C4-2B (cell line): ENCODE measurements at regions not wholly inside any gene's neighbourhood (a gene's known extent, or its start where the extent isn't known, plus 50 kb on each side); places are given as distances from the start of the nearest gene placed in this dataset.

Experiments
- H3K27ac ChIP-seq: fragments of 450-650 bp; 2 replicates; pipeline ENCODE4 v1.5.1; 2017
- ZFX ChIP-seq: fragments of 450-650 bp; IDR thresholded peaks from 2 replicates; pipeline ENCODE4 v1.6.1; 2017
- TF ChIP-seq, protein P1 (sequence below): fragments of 450-650 bp; conservative IDR thresholded peaks from 2 replicates; pipeline ENCODE4 v1.5.1; 2017; ENCODE audit warnings: mild to moderate bottlenecking

DNA sequence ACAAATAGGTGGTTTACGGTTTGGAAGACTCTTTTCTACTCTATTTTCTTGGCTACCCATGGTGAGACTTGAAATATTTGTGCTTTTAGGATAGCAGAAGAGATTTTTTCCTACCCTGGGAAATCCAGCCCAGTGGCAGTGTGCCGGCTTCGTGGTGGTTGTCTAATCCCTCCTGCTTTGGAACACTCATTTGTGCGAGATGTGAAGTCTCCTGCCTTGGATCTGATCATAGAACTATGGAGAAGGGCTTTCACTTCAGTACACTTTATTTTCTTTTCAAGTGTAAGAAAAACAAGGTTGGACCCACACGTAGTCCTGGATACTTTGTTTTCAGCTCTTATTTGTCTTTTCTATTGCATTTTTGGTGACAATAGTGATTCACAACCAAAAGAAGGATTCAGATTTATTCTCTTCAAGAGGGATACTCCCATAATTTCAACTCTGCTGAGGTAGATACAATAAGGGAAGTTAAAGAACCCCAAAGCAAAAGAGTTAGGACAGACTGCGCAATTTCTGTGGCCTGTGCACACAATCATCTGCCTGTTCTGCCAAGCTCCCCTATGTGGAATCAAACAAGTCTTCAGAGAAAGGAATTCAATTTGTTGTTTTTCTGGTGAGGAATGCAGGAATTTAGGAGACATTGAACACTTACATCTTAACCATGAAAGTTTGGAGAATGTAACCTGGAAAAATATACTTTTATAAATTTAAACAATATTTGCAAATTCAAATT lies 413.2 kb downstream of the GJA1 start:
- H3K27ac ChIP-seq, result no peak overlapping the region
- TF ChIP-seq ZFX, result no peak
- TF ChIP-seq, protein P1, sequence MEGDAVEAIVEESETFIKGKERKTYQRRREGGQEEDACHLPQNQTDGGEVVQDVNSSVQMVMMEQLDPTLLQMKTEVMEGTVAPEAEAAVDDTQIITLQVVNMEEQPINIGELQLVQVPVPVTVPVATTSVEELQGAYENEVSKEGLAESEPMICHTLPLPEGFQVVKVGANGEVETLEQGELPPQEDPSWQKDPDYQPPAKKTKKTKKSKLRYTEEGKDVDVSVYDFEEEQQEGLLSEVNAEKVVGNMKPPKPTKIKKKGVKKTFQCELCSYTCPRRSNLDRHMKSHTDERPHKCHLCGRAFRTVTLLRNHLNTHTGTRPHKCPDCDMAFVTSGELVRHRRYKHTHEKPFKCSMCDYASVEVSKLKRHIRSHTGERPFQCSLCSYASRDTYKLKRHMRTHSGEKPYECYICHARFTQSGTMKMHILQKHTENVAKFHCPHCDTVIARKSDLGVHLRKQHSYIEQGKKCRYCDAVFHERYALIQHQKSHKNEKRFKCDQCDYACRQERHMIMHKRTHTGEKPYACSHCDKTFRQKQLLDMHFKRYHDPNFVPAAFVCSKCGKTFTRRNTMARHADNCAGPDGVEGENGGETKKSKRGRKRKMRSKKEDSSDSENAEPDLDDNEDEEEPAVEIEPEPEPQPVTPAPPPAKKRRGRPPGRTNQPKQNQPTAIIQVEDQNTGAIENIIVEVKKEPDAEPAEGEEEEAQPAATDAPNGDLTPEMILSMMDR, result no peak

DNA sequence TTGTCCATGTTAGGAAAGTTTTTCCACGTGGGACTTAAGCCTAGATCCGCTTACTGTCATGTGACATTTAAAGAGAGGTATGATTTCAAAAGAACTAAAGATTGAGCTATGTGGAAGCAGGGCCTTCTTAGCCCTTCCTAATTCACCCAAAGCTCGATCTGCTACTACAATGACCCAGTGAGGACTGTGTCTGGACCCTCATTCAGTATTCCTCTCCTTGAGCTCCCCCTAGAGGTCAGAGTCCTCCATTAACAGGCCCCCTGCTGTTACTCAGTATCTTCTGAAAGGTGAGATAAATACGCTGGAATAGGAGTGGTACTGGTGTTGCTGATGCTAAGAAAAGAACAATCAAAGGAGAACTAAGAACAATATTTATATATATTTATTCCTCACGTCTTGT lies 414.0 kb downstream of the GJA1 start:
- TF ChIP-seq ZFX, result no peak
- TF ChIP-seq, protein P1, result peak; percentile 63
- no peak overlapping the region for H3K27ac ChIP-seq

DNA sequence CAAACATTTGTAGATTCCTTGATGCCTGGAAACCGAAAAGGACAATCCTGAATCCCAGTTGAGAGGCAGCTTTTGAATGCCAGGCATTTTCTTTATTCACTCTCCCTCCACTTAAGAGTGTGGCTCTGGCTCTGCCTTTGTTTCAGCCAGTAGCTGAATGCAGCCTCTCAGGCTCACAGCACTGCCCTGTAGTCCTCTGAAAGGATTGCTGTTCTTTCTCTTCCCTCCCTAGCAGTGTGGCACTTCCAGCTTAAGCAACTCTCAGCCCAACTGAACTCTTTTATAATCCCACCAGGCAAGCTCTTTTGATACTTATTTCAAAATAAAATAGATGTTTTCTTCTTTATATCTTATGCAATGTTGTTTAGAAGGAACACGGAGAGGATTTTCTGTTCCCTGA lies 415.6 kb downstream of the GJA1 start:
- TF ChIP-seq, protein P1, result no peak
- TF ChIP-seq ZFX, result no peak

DNA sequence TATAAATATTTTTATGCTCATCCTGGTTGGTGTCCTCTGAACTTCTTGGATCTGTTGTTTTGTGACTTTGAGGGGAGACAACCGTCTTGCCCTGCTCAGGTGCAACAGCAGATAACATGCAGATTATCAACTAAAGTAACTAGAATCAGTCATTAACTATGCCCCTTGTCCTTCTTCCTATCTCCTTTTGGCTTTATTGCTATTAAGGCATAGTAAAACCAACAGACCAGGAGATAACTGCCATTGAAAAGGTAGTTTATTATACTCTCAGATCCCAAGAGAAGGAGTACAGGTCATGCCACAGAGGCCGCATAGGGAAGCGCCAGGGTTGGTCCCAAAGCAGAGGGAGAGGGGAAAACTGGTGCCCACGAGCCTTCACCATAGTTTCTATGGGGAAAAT lies 418.2 kb downstream of the GJA1 start:
- H3K27ac ChIP-seq, result no peak overlapping the region
- TF ChIP-seq, protein P1, result no peak
- no peak for TF ChIP-seq ZFX

More for the DNA sequence above, 415.6 kb downstream of the GJA1 start:
- H3K27ac ChIP-seq, result no peak overlapping the region

DNA sequence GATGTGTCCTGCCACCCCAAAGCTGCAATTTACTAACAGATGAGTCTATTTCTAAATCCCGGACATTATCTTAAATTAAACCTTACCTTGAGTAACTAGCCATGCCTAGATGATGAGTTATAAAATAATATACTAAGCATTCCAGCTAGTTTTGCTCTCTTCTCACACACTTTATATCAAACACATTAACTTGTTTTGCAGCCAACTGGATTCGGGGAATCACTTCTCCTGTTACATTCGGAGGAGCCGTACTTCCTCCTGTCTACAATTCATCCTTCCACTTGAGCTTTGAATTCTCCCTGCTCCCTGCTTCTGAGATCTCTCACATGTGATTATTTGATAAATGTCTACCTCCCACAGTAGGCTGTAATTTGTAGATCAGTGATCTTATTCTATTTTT lies 420.1 kb downstream of the GJA1 start:
- no peak for TF ChIP-seq ZFX
- TF ChIP-seq, protein P1, result no peak
- no peak overlapping the region for H3K27ac ChIP-seq

DNA sequence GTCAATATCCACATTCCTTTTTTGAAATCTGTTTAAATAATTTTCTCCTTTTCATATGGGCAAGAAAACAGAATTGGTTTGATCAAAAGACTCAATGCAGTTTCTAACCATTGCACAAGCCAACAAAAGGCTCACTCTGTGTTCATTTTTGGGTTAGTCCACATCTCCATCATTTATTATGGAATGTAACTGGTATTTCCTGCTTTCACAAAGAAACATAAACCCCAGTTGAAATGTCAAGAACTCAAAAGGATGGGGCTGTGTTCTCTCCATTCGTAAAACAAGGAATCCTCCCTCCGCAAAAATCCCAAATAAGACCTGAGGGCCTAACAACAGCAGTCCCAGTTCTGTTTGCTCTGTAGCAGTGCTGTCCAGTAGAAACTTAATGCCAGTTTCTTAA lies 420.9 kb downstream of the GJA1 start:
- H3K27ac ChIP-seq, result no peak overlapping the region
- TF ChIP-seq, protein P1, result no peak
- TF ChIP-seq ZFX, result no peak

DNA sequence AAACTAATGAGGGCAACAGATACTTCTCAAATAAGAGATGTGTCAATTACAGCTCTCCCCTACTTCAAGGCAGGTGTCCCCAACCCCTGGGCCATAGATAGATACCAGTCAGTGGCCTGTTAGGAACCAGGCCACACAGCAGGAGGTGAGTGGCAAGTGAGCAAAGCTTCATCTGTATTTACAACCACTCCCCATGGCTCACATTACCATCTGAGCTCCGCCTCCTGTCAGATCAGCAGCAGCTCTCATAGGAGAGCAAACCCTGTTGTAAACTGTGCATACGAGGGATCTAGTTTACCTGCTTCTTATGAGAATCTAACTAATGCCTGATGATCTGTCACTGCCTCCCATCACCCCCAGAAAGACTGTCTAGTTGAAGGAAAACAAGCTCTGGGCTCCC lies 422.1 kb downstream of the GJA1 start:
- TF ChIP-seq ZFX, result no peak
- TF ChIP-seq, protein P1, result no peak
- H3K27ac ChIP-seq, result no peak overlapping the region
